Mesendoderm (in vitro differentiated cells): ENCODE measurements at regions not wholly inside any gene's neighbourhood (a gene's known extent, or its start where the extent isn't known, plus 50 kb on each side); places are given as distances from the start of the nearest gene placed in this dataset.

Experiments used
- DNase-seq: peaks from one replicate; pipeline ENCODE4 v3.0.0; 2013
- H2AK5ac ChIP-seq: 2 replicates; pipeline ENCODE4 v1.6.1; 2013; ENCODE audit warnings: low read length, inconsistent platforms
- H2BK120ac ChIP-seq: 2 replicates; pipeline ENCODE4 v1.6.1; 2013; ENCODE audit warnings: low read depth, mild to moderate bottlenecking, low read length, moderate library complexity, mixed read lengths
- H2BK15ac ChIP-seq: replicated peaks from 2 replicates; pipeline ENCODE4 v1.6.1; 2013; ENCODE audit warnings: low read depth, mild to moderate bottlenecking, moderate library complexity
- H2BK5ac ChIP-seq: 2 replicates; pipeline ENCODE4 v1.6.1; 2013; ENCODE audit warnings: low read length, inconsistent platforms
- H3K18ac ChIP-seq: 2 replicates; pipeline ENCODE4 v1.6.1; 2013; ENCODE audit warnings: mild to moderate bottlenecking, low read length, mixed read lengths
- H3K23ac ChIP-seq: one replicate; pipeline ENCODE4 v1.6.1; 2013; ENCODE audit warnings: low read length
- H3K27ac ChIP-seq: 2 replicates; pipeline ENCODE4 v1.5.1; 2013; ENCODE audit warnings: low read depth, mild to moderate bottlenecking, inconsistent platforms, low read length, moderate library complexity
- H3K27me3 ChIP-seq: 2 replicates; pipeline ENCODE4 v1.6.1; 2013; ENCODE audit warnings: low read length, control low read depth, mild to moderate bottlenecking, inconsistent platforms; ENCODE audit not compliant: insufficient read depth, poor library complexity
- H3K36me3 ChIP-seq: 2 replicates; pipeline ENCODE4 v1.6.1; 2013; ENCODE audit warnings: low read length, inconsistent platforms; ENCODE audit not compliant: control insufficient read depth, insufficient read depth
- H3K4ac ChIP-seq: one replicate; pipeline ENCODE4 v1.6.1; 2013; ENCODE audit warnings: low read depth, mild to moderate bottlenecking, low read length, moderate library complexity
- H3K4me1 ChIP-seq: 2 replicates; pipeline ENCODE4 v1.6.1; 2013; ENCODE audit warnings: low read depth, low read length, inconsistent platforms; ENCODE audit not compliant: control insufficient read depth
- H3K4me2 ChIP-seq: 2 replicates; pipeline ENCODE4 v1.6.1; 2013; ENCODE audit warnings: low read length
- H3K4me3 ChIP-seq: 2 replicates; pipeline ENCODE4 v1.5.1; 2013; ENCODE audit warnings: mild to moderate bottlenecking, low read length
- H3K56ac ChIP-seq: one replicate; pipeline ENCODE4 v1.6.1; 2013; ENCODE audit warnings: low read length
- H3K79me1 ChIP-seq: 2 replicates; pipeline ENCODE4 v1.6.1; 2013; ENCODE audit warnings: low read length, inconsistent platforms
- H3K79me2 ChIP-seq: 2 replicates; pipeline ENCODE4 v1.6.1; 2013; ENCODE audit warnings: mild to moderate bottlenecking, low read length; ENCODE audit not compliant: control insufficient read depth, insufficient read depth
- H3K9ac ChIP-seq: 2 replicates; pipeline ENCODE4 v1.6.1; 2013; ENCODE audit warnings: low read length, inconsistent platforms
- H4K5ac ChIP-seq: one replicate; pipeline ENCODE4 v1.6.1; 2013; ENCODE audit warnings: low read length
- H4K8ac ChIP-seq: one replicate; pipeline ENCODE4 v1.6.1; 2013; ENCODE audit warnings: low read depth, mild to moderate bottlenecking, control low read depth, low read length, moderate library complexity
- WGBS: extraction: QIAGEN DNeasy Blood & Tissue Kit; methylation state at CpG from one replicate; pipeline ENCODE4 v1.1.7; 2013; ENCODE audit warnings: low lambda C conversion rate, missing lambda C conversion rate; ENCODE audit not compliant: insufficient coverage; ENCODE audit errors: extremely low coverage; 5-methylcytosine and 5-hydroxymethylcytosine counted together

- no peaks in the 10 kb centered on the region for H3K4me1 ChIP-seq
- no peak overlapping the region for H3K56ac ChIP-seq
Measured at GRCh38 chr4:14855719-14856061, 146.6 kb upstream of the CPEB2 start.

GRCh38 chr4:14856062-14856933, 146.0 kb upstream of the CPEB2 start:
- Histone ChIP-seq H3K4me1 (no peaks in the 10 kb centered on the region), H3K79me1 (no peaks in the 10 kb centered on the region), H3K4ac (no peak overlapping the region), H3K18ac (no peak overlapping the region), H3K56ac (no peak overlapping the region), H4K8ac (no peak overlapping the region), H3K79me2 (no peaks in the 10 kb centered on the region), H3K4me2 (no peak overlapping the region), H3K36me3 (no peaks in the 10 kb centered on the region), H3K27ac (no peak overlapping the region), H3K4me3 (no peak overlapping the region), H3K23ac (no peak overlapping the region), H3K27me3 (no peaks in the 10 kb centered on the region), H2BK5ac (no peak overlapping the region), H2BK120ac (no peak overlapping the region), H2BK15ac (no peak overlapping the region), H2AK5ac (no peak overlapping the region), H3K9ac (no peak overlapping the region), H4K5ac (no peak overlapping the region)
- peak; percentile 80 for DNase-seq
- no CpG with 5 or more reads among the region's 5 CpGs for WGBS

More at GRCh38 chr4:14855719-14856061, 146.6 kb upstream of the CPEB2 start:
- H4K5ac ChIP-seq, result no peak overlapping the region
- no peaks in the 10 kb centered on the region for H3K79me1 ChIP-seq
- no peak overlapping the region for H3K4ac ChIP-seq
- H3K36me3 ChIP-seq, result no peaks in the 10 kb centered on the region
- H3K4me2 ChIP-seq, result no peak overlapping the region
- no peak overlapping the region for H3K18ac ChIP-seq
- no peak overlapping the region for H2BK5ac ChIP-seq
- H3K79me2 ChIP-seq, result no peaks in the 10 kb centered on the region
- H2AK5ac ChIP-seq, result no peak overlapping the region
- no peak overlapping the region for H3K27ac ChIP-seq
- H2BK15ac ChIP-seq, result no peak overlapping the region
- H3K27me3 ChIP-seq, result no peaks in the 10 kb centered on the region
- no CpG with 5 or more reads among the region's 4 CpGs for WGBS
- no peak overlapping the region for H3K9ac ChIP-seq
- no peak overlapping the region for H2BK120ac ChIP-seq
- no peak overlapping the region for H4K8ac ChIP-seq
- no peak overlapping the region for H3K23ac ChIP-seq
- H3K4me3 ChIP-seq, result no peak overlapping the region
- DNase-seq, result no peak

GRCh38 chr4:14856934-14857235, 145.4 kb upstream of the CPEB2 start:
- Histone ChIP-seq H3K4ac (no peak overlapping the region), H4K8ac (no peak overlapping the region), H3K27ac (no peak overlapping the region)

GRCh38 chr4:14857475-14857874, 144.8 kb upstream of the CPEB2 start:
- Histone ChIP-seq H3K79me1 (no peaks in the 10 kb centered on the region), H3K27ac (no peak overlapping the region), H3K4me2 (no peak overlapping the region), H3K4ac (no peak overlapping the region), H3K56ac (no peak overlapping the region), H2BK5ac (no peak overlapping the region), H3K79me2 (no peaks in the 10 kb centered on the region), H3K18ac (no peak overlapping the region), H3K27me3 (no peaks in the 10 kb centered on the region), H3K23ac (no peak overlapping the region), H2BK15ac (no peak overlapping the region), H3K4me3 (no peak overlapping the region), H4K5ac (no peak overlapping the region), H4K8ac (no peak overlapping the region), H2AK5ac (no peak overlapping the region), H3K9ac (no peak overlapping the region), H3K36me3 (no peaks in the 10 kb centered on the region), H3K4me1 (no peaks in the 10 kb centered on the region), H2BK120ac (no peak overlapping the region)
- no peak for DNase-seq
- WGBS, result no CpG with 5 or more reads among the region's 3 CpGs

More at GRCh38 chr4:14856934-14857235, 145.4 kb upstream of the CPEB2 start:
- no CpG with 5 or more reads among the region's 5 CpGs for WGBS
- no peak overlapping the region for H2BK5ac ChIP-seq
- no peak overlapping the region for H3K18ac ChIP-seq
- no peak overlapping the region for H2AK5ac ChIP-seq
- no peaks in the 10 kb centered on the region for H3K36me3 ChIP-seq
- no peaks in the 10 kb centered on the region for H3K4me1 ChIP-seq
- no peaks in the 10 kb centered on the region for H3K79me1 ChIP-seq
- H3K4me2 ChIP-seq, result no peak overlapping the region
- no peak overlapping the region for H3K56ac ChIP-seq
- no peak overlapping the region for H3K9ac ChIP-seq
- no peak overlapping the region for H2BK120ac ChIP-seq
- H3K27me3 ChIP-seq, result no peaks in the 10 kb centered on the region
- no peaks in the 10 kb centered on the region for H3K79me2 ChIP-seq
- H3K4me3 ChIP-seq, result no peak overlapping the region
- H4K5ac ChIP-seq, result no peak overlapping the region
- no peak overlapping the region for H3K23ac ChIP-seq
- H2BK15ac ChIP-seq, result no peak overlapping the region
- no peak for DNase-seq

GRCh38 chr4:14857981-14858380, 144.3 kb upstream of the CPEB2 start:
- Histone ChIP-seq H3K23ac (no peak overlapping the region), H3K27me3 (no peaks in the 10 kb centered on the region), H3K4me2 (no peak overlapping the region), H3K56ac (no peak overlapping the region), H3K4me3 (no peak overlapping the region), H2BK15ac (no peak overlapping the region), H4K8ac (no peak overlapping the region), H3K9ac (no peak overlapping the region), H2AK5ac (no peak overlapping the region), H2BK5ac (no peak overlapping the region), H3K4me1 (no peaks in the 10 kb centered on the region), H3K79me1 (no peaks in the 10 kb centered on the region), H3K4ac (no peak overlapping the region), H2BK120ac (no peak overlapping the region), H3K27ac (no peak overlapping the region), H3K79me2 (no peaks in the 10 kb centered on the region), H3K36me3 (no peaks in the 10 kb centered on the region), H3K18ac (no peak overlapping the region), H4K5ac (no peak overlapping the region)
- no CpG with 5 or more reads among the region's 3 CpGs for WGBS
- no peak for DNase-seq

GRCh38 chr4:14862891-14863290, 139.4 kb upstream of the CPEB2 start:
- Histone ChIP-seq H3K4me3 (no peak overlapping the region), H3K4ac (no peak overlapping the region), H2BK5ac (no peak overlapping the region), H3K36me3 (no peaks in the 10 kb centered on the region), H3K4me2 (no peak overlapping the region), H2AK5ac (no peak overlapping the region), H3K27me3 (no peaks in the 10 kb centered on the region), H3K18ac (no peak overlapping the region), H3K27ac (no peak overlapping the region), H2BK15ac (no peak overlapping the region), H3K9ac (no peak overlapping the region), H3K79me2 (no peaks in the 10 kb centered on the region), H4K5ac (no peak overlapping the region), H3K23ac (no peak overlapping the region), H4K8ac (no peak overlapping the region), H2BK120ac (no peak overlapping the region), H3K4me1 (no peaks in the 10 kb centered on the region), H3K79me1 (no peaks in the 10 kb centered on the region), H3K56ac (no peak overlapping the region)
- DNase-seq, result no peak
- no CpG with 5 or more reads among the region's 33 CpGs for WGBS
